ENCODE measurements at regions not wholly inside any gene's neighbourhood (a gene's known extent, or its start where the extent isn't known, plus 50 kb on each side); places are given as distances from the start of the nearest gene placed in this dataset.

DNA sequence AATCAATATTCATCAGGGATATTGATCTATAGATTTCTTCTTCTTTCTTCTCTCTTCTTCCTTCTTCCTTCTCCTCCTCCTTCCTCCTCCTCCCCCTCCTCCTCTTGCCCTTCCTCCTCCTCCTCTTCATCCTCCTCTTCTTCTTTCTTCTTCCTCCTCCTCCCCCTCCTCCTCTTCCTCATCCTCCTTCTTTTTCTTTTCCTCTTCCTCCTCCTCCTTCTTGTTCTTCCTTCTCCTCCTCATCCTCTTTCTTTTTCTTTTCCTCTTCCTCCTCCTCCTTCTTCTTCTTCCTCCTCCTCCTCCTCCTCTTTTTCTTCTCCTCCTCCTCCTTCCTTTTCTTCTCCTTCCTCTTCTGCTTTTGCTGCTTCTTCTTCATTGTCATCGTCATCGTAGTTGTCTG is 52.4 kb upstream of the SERINC1 start:
- DNase-seq (ENCODE audit: low read depth in 2 of 3, low spot score in 2 of 3): no peak

DNA sequence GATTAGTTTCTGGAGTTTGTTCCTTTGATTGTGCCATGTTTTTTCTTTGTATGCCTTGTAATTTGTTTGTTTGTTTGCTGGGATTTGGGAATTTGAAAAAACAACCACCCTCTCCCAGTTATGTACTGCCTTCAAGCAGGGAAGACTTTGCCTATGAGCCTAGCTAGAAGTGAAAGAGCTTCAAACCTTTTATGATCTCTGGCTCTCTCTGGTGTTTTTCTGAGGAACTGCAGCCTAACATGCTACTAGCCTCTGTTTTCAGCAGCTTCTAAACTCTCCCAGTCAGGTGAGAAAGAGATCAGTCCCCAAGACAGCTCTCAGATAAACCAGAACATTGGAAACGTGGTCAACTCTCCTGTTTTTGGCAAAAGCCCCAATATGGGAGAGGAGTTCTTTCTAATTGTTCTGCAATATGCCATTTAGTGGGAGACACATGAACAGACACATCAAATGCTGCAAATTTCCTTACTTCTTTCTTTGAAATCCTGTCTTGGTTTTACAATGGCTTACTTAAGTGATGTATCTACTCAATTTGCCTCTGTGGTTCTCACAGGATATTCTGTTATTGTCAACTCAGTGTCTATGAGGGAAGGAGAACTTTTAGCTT is 58.9 kb upstream of the SERINC1 start:
- peak; percentile 30 to 82 (median 50) for DNase-seq (ENCODE audit: low read depth in 2 of 3, low spot score in 2 of 3)

DNA sequence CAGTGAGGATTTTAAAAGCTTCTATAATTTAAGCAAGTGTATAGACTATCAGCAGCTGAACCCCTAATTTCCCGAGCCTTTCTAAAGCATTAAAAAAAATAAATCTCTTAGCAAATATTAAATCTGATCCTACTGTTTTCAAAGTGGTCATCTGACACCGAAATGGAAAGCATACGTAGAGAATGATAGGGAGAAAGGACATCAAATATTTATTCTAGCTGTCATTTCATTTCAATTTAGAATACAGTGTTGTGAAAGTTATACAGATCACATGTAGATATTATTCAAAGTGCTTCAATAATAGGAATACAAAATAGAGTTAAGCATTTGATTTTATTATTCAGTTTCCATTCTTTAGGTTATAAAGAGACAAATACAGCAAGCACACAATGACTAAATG is 61.9 kb upstream of the PKIB start:
- no peak for DNase-seq (ENCODE audit: low read depth in 2 of 3, low spot score in 2 of 3)

DNA sequence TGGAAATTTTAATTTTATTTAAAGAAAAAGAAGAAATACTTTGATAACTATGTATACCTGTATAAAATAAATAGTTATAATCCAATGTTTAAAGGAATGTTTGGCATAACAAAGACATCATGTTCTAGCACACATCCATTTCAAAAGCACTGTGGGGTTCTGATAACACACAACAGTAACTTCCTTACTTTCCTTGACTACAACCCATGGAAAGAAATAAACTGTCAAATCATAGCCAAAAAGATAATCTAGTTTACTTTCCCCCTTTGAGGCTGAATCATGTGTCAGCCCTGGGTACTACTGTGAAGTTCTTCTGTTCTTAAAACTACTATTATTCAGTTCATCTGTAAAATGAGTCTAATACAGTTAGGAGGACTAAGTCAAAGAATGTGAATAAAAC is 61.4 kb upstream of the PKIB start:
- no peak for DNase-seq (ENCODE audit: low read depth in 2 of 3, low spot score in 2 of 3)

DNA sequence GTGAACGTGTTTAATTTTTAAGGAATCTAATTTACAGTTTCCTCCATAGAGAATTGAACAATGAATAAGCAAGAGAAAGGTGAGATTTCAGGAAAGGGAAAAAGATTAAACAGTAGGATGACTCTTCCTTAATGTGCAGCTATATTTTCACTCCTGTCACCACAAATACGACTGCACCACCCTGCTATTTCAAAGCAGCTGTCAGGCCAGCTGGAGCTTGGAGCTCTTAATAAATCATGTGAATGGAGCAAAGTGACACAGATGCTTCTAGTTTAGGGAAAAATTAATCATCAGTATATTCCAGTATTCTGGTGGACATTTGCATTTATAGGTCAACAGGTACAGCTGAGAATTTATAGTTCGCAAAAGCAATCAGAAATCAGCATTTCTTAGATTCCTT is 56.5 kb upstream of the PKIB start:
- DNase-seq (ENCODE audit: low read depth in 2 of 3, low spot score in 2 of 3): no peak

DNA sequence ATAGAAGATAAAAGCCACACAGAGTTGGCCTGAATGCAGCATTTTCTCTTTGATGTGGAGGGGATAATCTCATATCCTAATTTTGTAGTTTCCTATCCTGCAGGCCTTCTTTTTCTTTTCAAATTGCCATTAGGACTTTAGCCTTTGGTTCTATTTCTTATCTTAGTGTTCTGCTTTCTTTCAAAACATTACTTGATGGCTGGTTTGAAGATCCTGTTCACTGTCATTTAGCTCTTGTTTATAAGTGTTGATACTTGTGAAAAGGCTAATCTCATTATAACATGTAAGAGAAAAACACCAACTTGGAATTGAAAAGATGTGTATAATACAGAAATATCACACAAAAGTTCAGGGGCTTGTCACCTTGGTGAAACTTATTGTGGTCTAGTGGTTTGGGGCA is 54.6 kb upstream of the PKIB start:
- DNase-seq (ENCODE audit: low read depth in 2 of 3, low spot score in 2 of 3): no peak

DNA sequence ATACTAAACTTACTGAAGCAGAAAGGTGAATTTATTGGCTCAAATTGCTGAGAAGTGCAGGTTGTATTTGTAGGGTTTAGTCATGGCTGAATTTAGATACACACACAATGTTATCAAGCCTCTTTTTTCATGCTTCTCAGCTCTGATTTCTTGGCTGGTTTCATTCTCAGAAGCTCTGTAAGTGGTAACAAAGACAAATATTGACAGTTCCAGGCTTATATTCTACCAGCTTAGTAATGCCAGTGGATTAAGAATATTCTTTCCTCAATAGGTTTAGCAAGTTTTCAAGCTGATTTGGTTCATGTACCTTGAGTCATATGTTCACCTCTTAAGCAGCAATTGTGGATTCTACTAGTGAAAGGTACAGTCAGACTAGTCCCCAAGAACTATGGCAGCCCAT is 52.1 kb upstream of the PKIB start:
- DNase-seq (ENCODE audit: low read depth in 2 of 3, low spot score in 2 of 3): no peak
